ENCODE measurements at regions not wholly inside any gene's neighbourhood (a gene's known extent, or its start where the extent isn't known, plus 50 kb on each side); places are given as distances from the start of the nearest gene placed in this dataset.

GRCh38 chr16:31713945-31714902, 159.4 kb upstream of the ZNF267 start:
- peaks cover 6 to 21% (median 13%) of the 10 kb centered on the region in 5 donors for H3K4me1 ChIP-seq (ENCODE audit: control insufficient read depth in 5 of 5, insufficient read depth in 5 of 5, low read length in 5 of 5)
- H3K27ac ChIP-seq (ENCODE audit: low read depth in 1 of 2, low read length in 1 of 2) = peak overlapping the region; percentile 94 to 98
- peak overlapping the region; percentile 80 to 94 for H3K9ac ChIP-seq (ENCODE audit: insufficient read depth in 1 of 2, low read length in 2 of 2)
- TF ChIP-seq CTCF (IDR thresholded peaks at IDR 0.05; ENCODE audit: control extremely low read depth, extremely low read depth) = no peak
- ATAC-seq (ENCODE audit: insufficient read depth, low FRiP score) (no peak), DNase-seq (peak in 1 of 3 donors; percentile 15)
- peak overlapping the region; percentile 94 for H3K4me3 ChIP-seq
- peaks cover 0 to 2% (median under 1%) of the 10 kb centered on the region in 4 donors for H3K36me3 ChIP-seq (ENCODE audit: control insufficient read depth in 4 of 4, insufficient read depth in 4 of 4, low read length in 4 of 4)
- no peaks in the 10 kb centered on the region for H3K27me3 ChIP-seq (ENCODE audit: control insufficient read depth in 3 of 3, insufficient read depth in 3 of 3, low read length in 2 of 3)
- peaks cover 0 to 4% (median 0%) of the 10 kb centered on the region in 4 donors for H3K9me3 ChIP-seq (ENCODE audit: control insufficient read depth in 4 of 4, insufficient read depth in 3 of 4, low read length in 3 of 4)
- 57 to 64% methylated on average over 12 of the region's 12 CpGs for WGBS, 2 donors

GRCh38 chr16:31714903-31715504, 158.6 kb upstream of the ZNF267 start:
- H3K4me3 ChIP-seq = no peak overlapping the region
- WGBS, 2 donors = 52 to 64% methylated on average over 2 of the region's 2 CpGs
- peaks cover 6 to 24% (median 14%) of the 10 kb centered on the region in 5 donors for H3K4me1 ChIP-seq (ENCODE audit: control insufficient read depth in 5 of 5, insufficient read depth in 5 of 5, low read length in 5 of 5)

DNA sequence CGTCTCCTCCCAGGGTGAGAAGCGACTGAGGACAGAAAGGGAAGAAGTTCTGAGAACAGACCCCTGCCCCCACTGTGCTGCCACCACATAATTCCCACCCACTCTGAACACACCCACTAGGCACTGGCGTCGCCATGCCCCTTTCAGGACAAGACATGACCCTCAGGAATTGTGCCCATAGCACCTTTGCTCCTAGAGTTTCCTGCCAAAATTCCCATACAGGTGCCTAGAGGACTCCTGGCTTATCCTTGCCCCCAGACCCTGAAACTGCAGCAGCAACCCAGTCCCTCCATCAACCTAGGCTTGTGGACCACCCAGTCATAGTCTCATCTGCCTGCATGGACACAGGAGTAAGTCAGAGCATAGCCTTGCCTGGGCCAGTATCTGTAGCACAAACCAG, 157.7 kb upstream of the ZNF267 start:
- no peak overlapping the region for H3K4me3 ChIP-seq

More at GRCh38 chr16:31714903-31715504, 158.6 kb upstream of the ZNF267 start:
- ATAC-seq (ENCODE audit: insufficient read depth, low FRiP score) (no peak), DNase-seq (no peak)
- no peaks in the 10 kb centered on the region for H3K27me3 ChIP-seq (ENCODE audit: control insufficient read depth in 3 of 3, insufficient read depth in 3 of 3, low read length in 2 of 3)
- no peak overlapping the region for H3K27ac ChIP-seq (ENCODE audit: low read depth in 1 of 2, low read length in 1 of 2)
- H3K9ac ChIP-seq (ENCODE audit: insufficient read depth in 1 of 2, low read length in 2 of 2) = no peak overlapping the region
- peaks cover 0 to 7% (median 0%) of the 10 kb centered on the region in 4 donors for H3K9me3 ChIP-seq (ENCODE audit: control insufficient read depth in 4 of 4, insufficient read depth in 3 of 4, low read length in 3 of 4)
- TF ChIP-seq CTCF (IDR thresholded peaks at IDR 0.05; ENCODE audit: control extremely low read depth, extremely low read depth) = no peak
- H3K36me3 ChIP-seq (ENCODE audit: control insufficient read depth in 4 of 4, insufficient read depth in 4 of 4, low read length in 4 of 4) = peaks cover 0 to 2% (median under 1%) of the 10 kb centered on the region in 4 donors

More for the DNA sequence above, 157.7 kb upstream of the ZNF267 start:
- Histone ChIP-seq H3K4me1 (ENCODE audit: control insufficient read depth in 5 of 5, insufficient read depth in 5 of 5, low read length in 5 of 5) (peaks cover 6 to 24% (median 14%) of the 10 kb centered on the region in 5 donors), H3K36me3 (ENCODE audit: control insufficient read depth in 4 of 4, insufficient read depth in 4 of 4, low read length in 4 of 4) (peaks cover 0 to 2% (median under 1%) of the 10 kb centered on the region in 4 donors), H3K27me3 (ENCODE audit: control insufficient read depth in 3 of 3, insufficient read depth in 3 of 3, low read length in 2 of 3) (no peaks in the 10 kb centered on the region), H3K9me3 (ENCODE audit: control insufficient read depth in 4 of 4, insufficient read depth in 3 of 4, low read length in 3 of 4) (peaks cover 0 to 7% (median 0%) of the 10 kb centered on the region in 4 donors), H3K9ac (ENCODE audit: insufficient read depth in 1 of 2, low read length in 2 of 2) (no peak overlapping the region), H3K27ac (ENCODE audit: low read depth in 1 of 2, low read length in 1 of 2) (no peak overlapping the region)
- ATAC-seq (ENCODE audit: insufficient read depth, low FRiP score) (no peak), DNase-seq (no peak)
- 97 to 99% methylated on average over 4 of the region's 4 CpGs for WGBS, 2 donors
- no peak for TF ChIP-seq CTCF (IDR thresholded peaks at IDR 0.05; ENCODE audit: control extremely low read depth, extremely low read depth)

Data from lung (tissue), 11 donors.